Upper lobe of left lung (tissue), 4 donors: ENCODE measurements at regions not wholly inside any gene's neighbourhood (a gene's known extent, or its start where the extent isn't known, plus 50 kb on each side); places are given as distances from the start of the nearest gene placed in this dataset.

Experiments used
- CTCF ChIP-seq, 6 experiments: fragments of 450-650 bp in 4 of 6; fragments of 200-600 bp in 2 of 6; sonication (generic) in 2 of 6; IDR thresholded peaks; one replicate each; pipeline ENCODE4 v1.5.1; 2016 to 2019; ENCODE audit warnings: antibody characterized with exemption in 6 of 6
- EP300 ChIP-seq, 4 donors: sonication (generic); formaldehyde crosslinking; IDR thresholded peaks; one replicate each; pipeline ENCODE4 v1.5.1; 2017; ENCODE audit warnings: antibody characterized with exemption in 4 of 4, control low read depth in 2 of 4
- POLR2A ChIP-seq, 4 donors: fragments of 450-650 bp; IDR thresholded peaks; one replicate each; pipeline ENCODE4 v1.5.1; 2016 to 2017; ENCODE audit warnings: antibody characterized with exemption in 4 of 4, mild to moderate bottlenecking in 2 of 4
- POLR2AphosphoS5 ChIP-seq, 2 donors: sonication (generic); formaldehyde crosslinking; IDR thresholded peaks; one replicate each; pipeline ENCODE4 v1.5.1; 2017; ENCODE audit warnings: antibody characterized with exemption in 2 of 2

GRCh38 chr2:221085341-221085900, 486.7 kb downstream of the EPHA4 start:
- TF ChIP-seq CTCF (IDR thresholded peaks at IDR 0.05): no peak
- no peak for TF ChIP-seq POLR2AphosphoS5 (IDR thresholded peaks at IDR 0.05)
- TF ChIP-seq POLR2A (IDR thresholded peaks at IDR 0.05): no peak
- TF ChIP-seq EP300 (IDR thresholded peaks at IDR 0.05): no peak
